SK-N-SH treated with all-trans-retinoic acid at 6 μM for 48 hours (cell line): ENCODE measurements at regions not wholly inside any gene's neighbourhood (a gene's known extent, or its start where the extent isn't known, plus 50 kb on each side); places are given as distances from the start of the nearest gene placed in this dataset.

ENCODE experiments used
- ATAC-seq: fragments of 200-7000 bp; cut with Tn5 transposase; 3 replicates; pipeline ENCODE4 v1.9.1; 2020; ENCODE audit warnings: mild to moderate bottlenecking, moderate library complexity
- ARNTL ChIP-seq: fragments of 450-650 bp; formaldehyde crosslinking; IDR thresholded peaks from 2 replicates; pipeline ENCODE4 v1.5.0; 2020; ENCODE audit warnings: low read depth, mild to moderate bottlenecking, moderate library complexity, borderline replicate concordance
- BACH2 ChIP-seq: fragments of 250-450 bp; sonication (Bioruptor Pico); IDR thresholded peaks from 2 replicates; pipeline ENCODE4 v1.9.0; 2021; ENCODE audit warnings: mild to moderate bottlenecking, borderline replicate concordance
- CREB5 ChIP-seq: fragments of 250-450 bp; sonication (Bioruptor Pico); IDR thresholded peaks from 2 replicates; pipeline ENCODE4 v1.5.1; 2020; ENCODE audit warnings: low read depth, mild to moderate bottlenecking, moderate library complexity
- CSDC2 ChIP-seq: fragments of 250-450 bp; sonication (Bioruptor Pico); IDR thresholded peaks from 2 replicates; pipeline ENCODE4 v1.5.0; 2020; ENCODE audit warnings: mild to moderate bottlenecking, moderate library complexity
- ESRRG ChIP-seq: fragments of 250-450 bp; sonication (Bioruptor Pico); IDR thresholded peaks from 2 replicates; pipeline ENCODE4 v1.6.1; 2021; ENCODE audit warnings: mild to moderate bottlenecking
- GLIS3 ChIP-seq: fragments of 250-450 bp; sonication (Bioruptor Pico); IDR thresholded peaks from 2 replicates; pipeline ENCODE4 v1.5.0; 2020; ENCODE audit warnings: mild to moderate bottlenecking, moderate library complexity
- ISL1 ChIP-seq: fragments of 250-450 bp; sonication (Bioruptor Pico); IDR thresholded peaks from 2 replicates; pipeline ENCODE4 v2.1.2; 2022; ENCODE audit warnings: mild to moderate bottlenecking, moderate library complexity
- PATZ1 ChIP-seq: fragments of 250-450 bp; sonication (Bioruptor Pico); IDR thresholded peaks from 2 replicates; pipeline ENCODE4 v1.8.0; 2020; ENCODE audit warnings: mild to moderate bottlenecking, moderate library complexity, borderline replicate concordance
- POU6F1 ChIP-seq: fragments of 250-450 bp; sonication (Bioruptor Pico); IDR thresholded peaks from 2 replicates; pipeline ENCODE4 v1.8.0; 2021; ENCODE audit warnings: low read depth, mild to moderate bottlenecking, moderate library complexity, borderline replicate concordance
- PPARA ChIP-seq: fragments of 250-450 bp; sonication (Bioruptor Pico); IDR thresholded peaks from 2 replicates; pipeline ENCODE4 v1.5.0; 2020; ENCODE audit warnings: mild to moderate bottlenecking, borderline replicate concordance
- RARB ChIP-seq: fragments of 250-450 bp; sonication (Bioruptor Pico); IDR thresholded peaks from 2 replicates; pipeline ENCODE4 v1.8.0; 2021; ENCODE audit warnings: mild to moderate bottlenecking, moderate library complexity
- SNAI2 ChIP-seq: fragments of 250-450 bp; sonication (Bioruptor Pico); IDR thresholded peaks from 2 replicates; pipeline ENCODE4 v1.5.0; 2020; ENCODE audit warnings: mild to moderate bottlenecking, moderate library complexity
- TSHZ2 ChIP-seq: fragments of 250-450 bp; sonication (Bioruptor Pico); IDR thresholded peaks from 2 replicates; pipeline ENCODE4 v1.5.0; 2020; ENCODE audit warnings: mild to moderate bottlenecking, moderate library complexity
- ZC3H10 ChIP-seq: fragments of 250-450 bp; sonication (Bioruptor Pico); IDR thresholded peaks from 2 replicates; pipeline ENCODE4 v1.5.1; 2021; ENCODE audit warnings: mild to moderate bottlenecking, moderate library complexity
- ZFP30 ChIP-seq: fragments of 450-650 bp; formaldehyde crosslinking; IDR thresholded peaks from 2 replicates; pipeline ENCODE4 v1.5.0; 2022; ENCODE audit warnings: mild to moderate bottlenecking, moderate library complexity
- ZNF565 ChIP-seq: fragments of 450-650 bp; formaldehyde crosslinking; conservative IDR thresholded peaks from 2 replicates; pipeline ENCODE4 v1.5.0; 2020; ENCODE audit warnings: low read depth, mild to moderate bottlenecking, moderate library complexity
- ZNF70 ChIP-seq: fragments of 450-650 bp; formaldehyde crosslinking; IDR thresholded peaks from 2 replicates; pipeline ENCODE4 v1.5.0; 2020; ENCODE audit warnings: mild to moderate bottlenecking, moderate library complexity

GRCh38 chr7:131656980-131657723 is 100.7 kb upstream of the PODXL start:
- no peak for ATAC-seq
- TF ChIP-seq BACH2 (CRISPR knock-in tag) (no peak), ISL1 (CRISPR knock-in tag) (no peak), ZFP30 (CRISPR knock-in tag) (no peak), SNAI2 (CRISPR knock-in tag) (no peak), POU6F1 (CRISPR knock-in tag) (no peak), ARNTL (CRISPR knock-in tag) (no peak)

GRCh38 chr7:131655866-131656265 is 99.4 kb upstream of the PODXL start:
- TF ChIP-seq GLIS3 (CRISPR knock-in tag) = no peak
- TF ChIP-seq RARB = no peak
- no peak for TF ChIP-seq ZNF70 (CRISPR knock-in tag)
- no peak for TF ChIP-seq ZC3H10
- no peak for TF ChIP-seq ARNTL (CRISPR knock-in tag)
- TF ChIP-seq CREB5 (CRISPR knock-in tag) = no peak
- TF ChIP-seq ZFP30 (CRISPR knock-in tag) = no peak
- TF ChIP-seq ESRRG (CRISPR knock-in tag) = no peak
- no peak for TF ChIP-seq CSDC2
- TF ChIP-seq ZNF565 (CRISPR knock-in tag) = no peak
- no peak for TF ChIP-seq TSHZ2 (CRISPR knock-in tag)
- no peak for TF ChIP-seq PATZ1 (CRISPR knock-in tag)
- no peak for TF ChIP-seq POU6F1 (CRISPR knock-in tag)
- ATAC-seq = no peak

GRCh38 chr7:131655447-131655846 is 99.0 kb upstream of the PODXL start:
- ATAC-seq = no peak

More at GRCh38 chr7:131655447-131655846, 99.0 kb upstream of the PODXL start:
- TF ChIP-seq CSDC2 (no peak), POU6F1 (CRISPR knock-in tag) (no peak), PPARA (CRISPR knock-in tag) (no peak)
